KMS-11 (cell line): ENCODE measurements at regions not wholly inside any gene's neighbourhood (a gene's known extent, or its start where the extent isn't known, plus 50 kb on each side); places are given as distances from the start of the nearest gene placed in this dataset.

Experiments used
- H2AFZ ChIP-seq: fragments of 200-600 bp; sonication (generic); 2 replicates; pipeline ENCODE4 v1.6.1; 2016; ENCODE audit warnings: antibody characterized with exemption, mixed run types, low read depth
- H3K27ac ChIP-seq: fragments of 200-600 bp; sonication (generic); 2 replicates; pipeline ENCODE4 v1.6.1; 2016; ENCODE audit warnings: mild to moderate bottlenecking, mixed run types
- H3K27me3 ChIP-seq: fragments of 200-600 bp; sonication (generic); 2 replicates; pipeline ENCODE4 v1.6.1; 2017; ENCODE audit warnings: mild to moderate bottlenecking, low read depth, mixed run types, moderate library complexity; ENCODE audit not compliant: insufficient read depth
- H3K36me3 ChIP-seq: fragments of 200-600 bp; sonication (generic); 2 replicates; pipeline ENCODE4 v1.6.1; 2017; ENCODE audit warnings: mild to moderate bottlenecking, mixed run types; ENCODE audit not compliant: insufficient read depth
- H3K4me1 ChIP-seq: fragments of 200-600 bp; sonication (generic); 2 replicates; pipeline ENCODE4 v1.6.1; 2016; ENCODE audit warnings: mild to moderate bottlenecking, low read depth, mixed run types; ENCODE audit not compliant: poor library complexity, severe bottlenecking
- H3K4me2 ChIP-seq: fragments of 200-600 bp; sonication (generic); 2 replicates; pipeline ENCODE4 v1.7.0; 2016; ENCODE audit warnings: mild to moderate bottlenecking, mixed run types
- H3K4me3 ChIP-seq: fragments of 200-600 bp; sonication (generic); IDR thresholded peaks from 2 replicates; pipeline ENCODE4 v1.6.1; 2017; ENCODE audit warnings: low read depth, low read length, mixed read lengths; ENCODE audit not compliant: insufficient read depth
- H3K79me2 ChIP-seq: fragments of 200-600 bp; sonication (generic); 2 replicates; pipeline ENCODE4 v1.6.1; 2016; ENCODE audit warnings: low read depth, mixed run types; ENCODE audit not compliant: insufficient read depth
- H3K9ac ChIP-seq: fragments of 200-600 bp; sonication (generic); 2 replicates; pipeline ENCODE4 v1.6.1; 2016; ENCODE audit warnings: mild to moderate bottlenecking, mixed run types
- H4K20me1 ChIP-seq: fragments of 200-600 bp; sonication (generic); 2 replicates; pipeline ENCODE4 v1.6.1; 2016; ENCODE audit warnings: mild to moderate bottlenecking, mixed run types; ENCODE audit not compliant: insufficient read depth
- TF ChIP-seq, protein P1 (sequence below): fragments of 200-600 bp; sonication (generic); conservative IDR thresholded peaks from 2 replicates; pipeline ENCODE4 v1.6.1; 2017; ENCODE audit warnings: low read depth, mild to moderate bottlenecking, antibody characterized with exemption, low read length, moderate library complexity, mixed read lengths

- no peak overlapping the region for H3K4me3 ChIP-seq
- TF ChIP-seq, protein P1, sequence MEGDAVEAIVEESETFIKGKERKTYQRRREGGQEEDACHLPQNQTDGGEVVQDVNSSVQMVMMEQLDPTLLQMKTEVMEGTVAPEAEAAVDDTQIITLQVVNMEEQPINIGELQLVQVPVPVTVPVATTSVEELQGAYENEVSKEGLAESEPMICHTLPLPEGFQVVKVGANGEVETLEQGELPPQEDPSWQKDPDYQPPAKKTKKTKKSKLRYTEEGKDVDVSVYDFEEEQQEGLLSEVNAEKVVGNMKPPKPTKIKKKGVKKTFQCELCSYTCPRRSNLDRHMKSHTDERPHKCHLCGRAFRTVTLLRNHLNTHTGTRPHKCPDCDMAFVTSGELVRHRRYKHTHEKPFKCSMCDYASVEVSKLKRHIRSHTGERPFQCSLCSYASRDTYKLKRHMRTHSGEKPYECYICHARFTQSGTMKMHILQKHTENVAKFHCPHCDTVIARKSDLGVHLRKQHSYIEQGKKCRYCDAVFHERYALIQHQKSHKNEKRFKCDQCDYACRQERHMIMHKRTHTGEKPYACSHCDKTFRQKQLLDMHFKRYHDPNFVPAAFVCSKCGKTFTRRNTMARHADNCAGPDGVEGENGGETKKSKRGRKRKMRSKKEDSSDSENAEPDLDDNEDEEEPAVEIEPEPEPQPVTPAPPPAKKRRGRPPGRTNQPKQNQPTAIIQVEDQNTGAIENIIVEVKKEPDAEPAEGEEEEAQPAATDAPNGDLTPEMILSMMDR: no peak
- no peaks in the 10 kb centered on the region for H3K4me1 ChIP-seq
Observed at GRCh38 chr16:51510416-51510815, 359.3 kb upstream of the SALL1 start.

DNA sequence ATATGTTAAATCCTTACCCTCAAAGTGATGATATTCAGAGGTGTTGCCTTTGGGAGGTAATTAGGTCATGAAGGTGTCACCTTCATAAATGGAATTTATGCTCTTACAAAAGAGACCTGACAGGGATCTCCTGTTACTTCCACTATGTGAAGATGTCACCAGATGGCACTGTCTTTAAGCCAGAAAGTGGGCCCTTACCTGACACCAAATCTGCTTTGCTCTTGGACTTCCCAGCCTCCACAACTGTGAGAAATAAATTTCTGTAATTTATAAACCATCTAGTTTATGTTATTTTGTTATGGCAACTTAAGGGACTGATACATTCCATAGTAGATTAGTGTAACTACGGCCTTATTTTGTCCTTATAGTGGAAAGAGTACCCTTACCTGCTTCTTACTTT lies 358.3 kb upstream of the SALL1 start:
- Histone ChIP-seq H3K4me3 (no peak overlapping the region), H3K79me2 (no peaks in the 10 kb centered on the region), H3K27me3 (no peaks in the 10 kb centered on the region), H3K9ac (no peak overlapping the region), H3K4me2 (no peak overlapping the region), H4K20me1 (no peaks in the 10 kb centered on the region), H3K36me3 (no peaks in the 10 kb centered on the region), H3K4me1 (no peaks in the 10 kb centered on the region), H2AFZ (no peak overlapping the region), H3K27ac (no peak overlapping the region)
- TF ChIP-seq, protein P1: no peak

More at GRCh38 chr16:51510416-51510815, 359.3 kb upstream of the SALL1 start:
- Histone ChIP-seq H3K4me2 (no peak overlapping the region), H3K9ac (no peak overlapping the region), H3K36me3 (no peaks in the 10 kb centered on the region), H2AFZ (no peak overlapping the region), H3K27me3 (no peaks in the 10 kb centered on the region), H4K20me1 (no peaks in the 10 kb centered on the region), H3K27ac (no peak overlapping the region), H3K79me2 (no peaks in the 10 kb centered on the region)

- H4K20me1 ChIP-seq: no peaks in the 10 kb centered on the region
- no peak overlapping the region for H3K27ac ChIP-seq
- H3K79me2 ChIP-seq: no peaks in the 10 kb centered on the region
- no peak overlapping the region for H2AFZ ChIP-seq
- TF ChIP-seq, protein P1: no peak
- H3K9ac ChIP-seq: no peak overlapping the region
- H3K36me3 ChIP-seq: no peaks in the 10 kb centered on the region
- no peaks in the 10 kb centered on the region for H3K4me1 ChIP-seq
- no peaks in the 10 kb centered on the region for H3K27me3 ChIP-seq
- no peak overlapping the region for H3K4me3 ChIP-seq
- H3K4me2 ChIP-seq: no peak overlapping the region
Observed at GRCh38 chr16:51508490-51509212, 357.6 kb upstream of the SALL1 start.

- H3K4me2 ChIP-seq: no peak overlapping the region
- no peaks in the 10 kb centered on the region for H3K36me3 ChIP-seq
- no peak overlapping the region for H3K4me3 ChIP-seq
- TF ChIP-seq, protein P1: no peak
- no peaks in the 10 kb centered on the region for H3K4me1 ChIP-seq
- H2AFZ ChIP-seq: no peak overlapping the region
- no peak overlapping the region for H3K27ac ChIP-seq
- H3K79me2 ChIP-seq: no peaks in the 10 kb centered on the region
- H3K27me3 ChIP-seq: no peaks in the 10 kb centered on the region
- H4K20me1 ChIP-seq: no peaks in the 10 kb centered on the region
- no peak overlapping the region for H3K9ac ChIP-seq
Observed at GRCh38 chr16:51507286-51507685, 356.2 kb upstream of the SALL1 start.
